Duodenal mucosa (tissue), 2 donors: ENCODE measurements at regions not wholly inside any gene's neighbourhood (a gene's known extent, or its start where the extent isn't known, plus 50 kb on each side); places are given as distances from the start of the nearest gene placed in this dataset.

Experiments used
- H3K27ac ChIP-seq: one replicate; pipeline ENCODE4 v1.7.0; 2013; ENCODE audit warnings: low read depth, low read length
- H3K27me3 ChIP-seq, 2 donors: one replicate each; pipeline ENCODE4 v1.7.0; 2013; ENCODE audit warnings: low read length in 2 of 2, control low read depth in 1 of 2; ENCODE audit not compliant: insufficient read depth in 2 of 2, control insufficient read depth in 1 of 2
- H3K36me3 ChIP-seq, 2 donors: one replicate each; pipeline ENCODE4 v1.7.0; 2013; ENCODE audit warnings: low read length in 2 of 2, control low read depth in 1 of 2; ENCODE audit not compliant: insufficient read depth in 2 of 2, control insufficient read depth in 1 of 2
- H3K4me1 ChIP-seq, 2 donors: one replicate each; pipeline ENCODE4 v1.7.0; 2013; ENCODE audit warnings: low read length in 2 of 2, control low read depth in 1 of 2; ENCODE audit not compliant: insufficient read depth in 2 of 2, control insufficient read depth in 1 of 2
- H3K4me3 ChIP-seq, 2 donors: one replicate each; pipeline ENCODE4 v1.7.0; 2013; ENCODE audit warnings: low read length in 2 of 2, low read depth in 1 of 2
- H3K9ac ChIP-seq, 2 donors: one replicate each; pipeline ENCODE4 v1.7.0; 2013; ENCODE audit warnings: low read length in 2 of 2, low read depth in 1 of 2
- H3K9me3 ChIP-seq, 2 donors: one replicate each; pipeline ENCODE4 v1.7.0; 2013; ENCODE audit warnings: low read length in 2 of 2, control low read depth in 1 of 2; ENCODE audit not compliant: control insufficient read depth in 1 of 2

DNA sequence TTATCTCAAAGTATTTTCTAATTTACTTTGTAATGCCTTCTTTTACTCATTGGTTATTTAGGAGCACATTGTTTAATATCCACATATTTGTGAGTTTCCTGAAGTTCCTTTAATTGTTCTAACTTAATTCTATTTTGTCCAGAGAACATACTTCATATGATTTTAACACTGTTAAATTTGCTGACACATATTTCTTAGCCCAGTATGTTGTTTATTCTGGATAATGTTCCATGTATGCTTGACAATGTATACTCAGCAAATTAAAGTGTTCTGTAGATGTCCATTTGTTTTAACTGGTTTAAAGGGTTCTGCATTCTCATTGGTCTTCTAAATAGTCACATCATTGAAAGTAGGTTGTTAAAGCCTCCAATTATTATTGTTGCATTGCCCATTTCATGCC, 643.7 kb upstream of the NR5A2 start:
- Histone ChIP-seq H3K9ac (no peak overlapping the region), H3K9me3 (no peaks in the 10 kb centered on the region), H3K4me3 (no peak overlapping the region), H3K4me1 (no peaks in the 10 kb centered on the region), H3K27me3 (no peaks in the 10 kb centered on the region), H3K27ac (no peak overlapping the region), H3K36me3 (no peaks in the 10 kb centered on the region)

GRCh38 chr1:199394856-199395255, 632.7 kb upstream of the NR5A2 start:
- no peaks in the 10 kb centered on the region for H3K9me3 ChIP-seq
- no peaks in the 10 kb centered on the region for H3K4me1 ChIP-seq
- no peak overlapping the region for H3K4me3 ChIP-seq
- H3K9ac ChIP-seq = no peak overlapping the region
- H3K36me3 ChIP-seq = no peaks in the 10 kb centered on the region
- H3K27ac ChIP-seq = no peak overlapping the region
- no peaks in the 10 kb centered on the region for H3K27me3 ChIP-seq

- Histone ChIP-seq H3K4me3 (no peak overlapping the region), H3K36me3 (no peaks in the 10 kb centered on the region), H3K4me1 (no peaks in the 10 kb centered on the region), H3K27me3 (no peaks in the 10 kb centered on the region), H3K27ac (no peak overlapping the region), H3K9me3 (no peaks in the 10 kb centered on the region), H3K9ac (no peak overlapping the region)
Observed at GRCh38 chr1:199396456-199396855, 631.1 kb upstream of the NR5A2 start.

- no peaks in the 10 kb centered on the region for H3K4me1 ChIP-seq
- no peaks in the 10 kb centered on the region for H3K27me3 ChIP-seq
- H3K9ac ChIP-seq = no peak overlapping the region
- no peaks in the 10 kb centered on the region for H3K36me3 ChIP-seq
- H3K27ac ChIP-seq = no peak overlapping the region
- H3K9me3 ChIP-seq = no peaks in the 10 kb centered on the region
- no peak overlapping the region for H3K4me3 ChIP-seq
Observed at GRCh38 chr1:199399996-199400724, 627.4 kb upstream of the NR5A2 start.

GRCh38 chr1:199403531-199404116, 623.9 kb upstream of the NR5A2 start:
- H3K4me1 ChIP-seq = no peaks in the 10 kb centered on the region
- no peaks in the 10 kb centered on the region for H3K36me3 ChIP-seq
- no peaks in the 10 kb centered on the region for H3K9me3 ChIP-seq
- H3K4me3 ChIP-seq = no peak overlapping the region
- H3K9ac ChIP-seq = no peak overlapping the region
- H3K27me3 ChIP-seq = no peaks in the 10 kb centered on the region
- no peak overlapping the region for H3K27ac ChIP-seq

DNA sequence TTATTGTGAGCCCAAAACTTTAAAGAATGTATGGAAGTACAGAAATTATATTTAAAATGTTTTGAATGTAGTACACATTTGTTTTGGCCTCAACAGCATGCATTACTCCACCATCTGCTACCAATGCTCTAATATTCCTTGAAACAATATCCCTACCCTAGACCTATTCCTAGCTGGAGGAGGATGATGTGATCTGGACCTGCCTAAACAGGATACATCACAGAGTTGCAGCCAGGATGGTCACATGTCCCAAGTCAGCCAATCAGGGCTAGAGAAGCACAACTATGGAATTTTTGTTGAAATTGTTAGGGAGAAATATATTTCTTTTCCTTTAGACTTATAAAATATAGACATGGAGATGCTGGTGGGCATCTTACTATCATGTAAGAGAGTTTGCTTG, 623.3 kb upstream of the NR5A2 start:
- H3K9ac ChIP-seq = no peak overlapping the region
- H3K9me3 ChIP-seq = no peaks in the 10 kb centered on the region
- no peak overlapping the region for H3K27ac ChIP-seq
- H3K27me3 ChIP-seq = no peaks in the 10 kb centered on the region
- no peaks in the 10 kb centered on the region for H3K36me3 ChIP-seq
- H3K4me1 ChIP-seq = no peaks in the 10 kb centered on the region
- no peak overlapping the region for H3K4me3 ChIP-seq

DNA sequence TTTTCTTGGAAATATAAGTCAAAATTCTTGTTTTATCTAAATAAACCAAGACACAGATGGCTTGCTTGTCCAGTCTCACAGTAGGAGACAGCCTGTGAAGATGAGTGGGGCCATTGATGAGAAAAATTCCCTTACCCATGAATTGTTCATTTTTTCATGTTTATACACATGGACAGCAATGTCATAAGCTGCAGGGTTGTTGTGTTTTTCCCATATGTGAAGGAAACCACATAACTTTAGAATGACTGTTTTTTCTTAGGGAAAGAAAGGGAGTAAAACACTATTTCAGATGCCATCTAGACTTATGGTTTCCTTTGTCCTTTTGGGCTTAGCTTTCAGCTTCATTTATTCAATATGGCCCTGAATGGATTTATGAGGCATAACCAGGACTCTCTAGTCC, 622.5 kb upstream of the NR5A2 start:
- H3K4me1 ChIP-seq = no peaks in the 10 kb centered on the region
- no peak overlapping the region for H3K9ac ChIP-seq
- no peak overlapping the region for H3K4me3 ChIP-seq
- H3K27me3 ChIP-seq = no peaks in the 10 kb centered on the region
- H3K9me3 ChIP-seq = no peaks in the 10 kb centered on the region
- H3K36me3 ChIP-seq = no peaks in the 10 kb centered on the region
- H3K27ac ChIP-seq = no peak overlapping the region

DNA sequence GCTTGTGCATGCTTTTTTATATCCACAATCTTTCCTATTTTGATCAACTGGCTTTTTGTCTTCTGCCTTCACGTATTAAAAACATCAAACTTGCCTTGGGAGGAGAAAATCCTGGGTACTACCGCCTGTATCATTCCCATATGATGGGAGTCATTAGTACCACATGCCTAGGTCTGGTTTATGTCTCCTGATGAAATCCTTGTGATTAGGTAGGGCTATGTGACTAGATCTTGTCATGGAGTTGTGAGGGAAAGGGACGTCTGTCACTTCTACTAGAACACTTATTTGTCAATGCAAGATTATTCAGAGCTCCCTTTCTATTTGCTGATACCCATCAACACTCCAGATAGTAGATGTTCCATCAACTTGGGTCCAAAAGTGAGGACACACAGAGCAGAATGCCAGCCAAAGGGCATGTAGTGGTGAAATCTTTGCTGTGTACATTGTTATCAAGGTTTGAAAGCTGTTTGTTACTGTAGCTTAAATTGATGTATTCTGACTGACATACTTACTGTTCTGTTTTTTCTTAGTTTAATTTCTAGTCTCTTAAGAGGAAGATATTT, 621.8 kb upstream of the NR5A2 start:
- no peak overlapping the region for H3K4me3 ChIP-seq
- H3K9ac ChIP-seq = no peak overlapping the region
- H3K9me3 ChIP-seq = no peaks in the 10 kb centered on the region
- no peak overlapping the region for H3K27ac ChIP-seq
- H3K36me3 ChIP-seq = no peaks in the 10 kb centered on the region
- H3K4me1 ChIP-seq = no peaks in the 10 kb centered on the region
- no peaks in the 10 kb centered on the region for H3K27me3 ChIP-seq

DNA sequence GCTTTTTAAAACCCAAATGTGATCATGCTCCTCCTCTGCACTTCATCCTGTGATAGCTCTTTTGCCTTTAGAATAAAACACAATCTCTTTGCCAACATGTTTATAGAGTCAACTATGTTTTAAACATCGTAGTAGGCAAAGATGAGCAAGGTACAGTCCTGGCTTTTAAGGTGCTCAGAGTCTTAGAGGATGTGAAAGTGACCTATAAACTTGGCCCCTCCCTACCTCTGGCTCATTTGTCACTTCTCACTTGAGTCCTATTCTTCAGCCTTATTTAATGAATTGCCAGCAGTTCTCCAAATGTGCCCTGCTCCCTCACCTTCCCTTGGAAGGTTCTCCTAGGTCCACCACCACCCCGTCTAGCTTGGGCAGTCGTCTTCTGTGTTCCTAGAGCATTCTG, 617.0 kb upstream of the NR5A2 start:
- Histone ChIP-seq H3K9ac (no peak overlapping the region), H3K4me3 (no peak overlapping the region), H3K27ac (no peak overlapping the region), H3K36me3 (no peaks in the 10 kb centered on the region), H3K4me1 (no peaks in the 10 kb centered on the region), H3K9me3 (no peaks in the 10 kb centered on the region), H3K27me3 (no peaks in the 10 kb centered on the region)

GRCh38 chr1:199411506-199411905, 616.0 kb upstream of the NR5A2 start:
- Histone ChIP-seq H3K4me1 (no peaks in the 10 kb centered on the region), H3K27me3 (no peaks in the 10 kb centered on the region), H3K36me3 (no peaks in the 10 kb centered on the region), H3K27ac (no peak overlapping the region), H3K9ac (no peak overlapping the region), H3K4me3 (no peak overlapping the region), H3K9me3 (peaks cover 3 to 5% of the 10 kb centered on the region in 2 donors)
